H1 (cell line): ENCODE measurements at regions not wholly inside any gene's neighbourhood (a gene's known extent, or its start where the extent isn't known, plus 50 kb on each side); places are given as distances from the start of the nearest gene placed in this dataset.

Experiments used
- CTCF ChIA-PET: fragments of 300-600 bp; sonication (Branson Sonifier 250); formaldehyde crosslinking; loops from one replicate; lab custom pipeline; 2021; ENCODE audit not compliant: partially characterized antibody; lab: Charles Lee
- POLR2A ChIA-PET: fragments of 300-600 bp; sonication (Branson Sonifier 250); formaldehyde crosslinking; loops from one replicate; lab custom pipeline; 2021; ENCODE audit warnings: inconsistent platforms; ENCODE audit not compliant: partially characterized antibody; lab: Charles Lee
- DNase-seq, 2 experiments: peaks; one replicate each; pipeline versions ENCODE4 v3.0.0 to v3.0.0-alpha.2; 2010 to 2022; ENCODE audit warnings: low spot score in 2 of 2, low read depth in 1 of 2, mixed read lengths in 1 of 2
- FAIRE-seq: peaks from 2 replicates; lab custom pipeline; 2011; peaks lifted over from hg19 to GRCh38; lab: Jason Lieb, UNC
- H2AFZ ChIP-seq: 2 replicates; pipeline ENCODE4 v1.8.1; 2012; ENCODE audit warnings: low read length, inconsistent platforms
- H2AK5ac ChIP-seq: 2 replicates; pipeline ENCODE4 v1.6.1; 2013; ENCODE audit warnings: low read depth, low read length
- H2BK120ac ChIP-seq: replicated peaks from 2 replicates; pipeline ENCODE3; 2013; ENCODE audit warnings: low read depth, low read length, inconsistent platforms
- H2BK12ac ChIP-seq: 2 replicates; pipeline ENCODE4 v1.6.1; 2013; ENCODE audit warnings: low read depth, low read length
- H2BK15ac ChIP-seq: 2 replicates; pipeline ENCODE4 v1.6.1; 2013; ENCODE audit warnings: low read length
- H2BK20ac ChIP-seq: 2 replicates; pipeline ENCODE4 v1.6.1; 2013; ENCODE audit warnings: low read length
- H2BK5ac ChIP-seq: 2 replicates; pipeline ENCODE4 v1.6.1; 2013; ENCODE audit warnings: low read depth, low read length
- H3K14ac ChIP-seq: 2 replicates; pipeline ENCODE4 v1.6.1; 2013; ENCODE audit warnings: inconsistent platforms; ENCODE audit not compliant: insufficient read length
- H3K18ac ChIP-seq: 2 replicates; pipeline ENCODE4 v1.6.1; 2013; ENCODE audit warnings: low read length; ENCODE audit errors: extremely low read depth
- H3K23ac ChIP-seq: 2 replicates; pipeline ENCODE4 v1.6.1; 2013; ENCODE audit warnings: inconsistent platforms; ENCODE audit not compliant: insufficient read length
- H3K23me2 ChIP-seq: 2 replicates; pipeline ENCODE4 v1.6.1; 2013; ENCODE audit warnings: low read depth, low read length
- H3K27ac ChIP-seq: 2 replicates; pipeline ENCODE4 v1.6.1; 2011; ENCODE audit warnings: low read depth, low read length, inconsistent platforms
- H3K27me3 ChIP-seq, 4 experiments: replicated peaks in 1 of 4; 1 replicate in 1 of 4; 2 replicates in 3 of 4; pipeline versions ENCODE4 v1.6.1 to v1.8.1; 2011 to 2013; ENCODE audit warnings: low read length in 3 of 4, mild to moderate bottlenecking in 3 of 4, inconsistent platforms in 2 of 4, mixed read lengths in 2 of 4, moderate library complexity in 1 of 4; ENCODE audit not compliant: control insufficient read depth in 3 of 4, insufficient read depth in 3 of 4; ENCODE audit errors: extremely low read depth in 1 of 4
- H3K36me3 ChIP-seq, 4 experiments: 2 replicates each; pipeline versions ENCODE4 v1.6.1 to v1.8.1; 2011 to 2013; ENCODE audit warnings: mild to moderate bottlenecking in 4 of 4, low read length in 3 of 4, moderate library complexity in 2 of 4, control low read depth in 1 of 4, inconsistent platforms in 1 of 4; ENCODE audit not compliant: insufficient read depth in 4 of 4, control insufficient read depth in 2 of 4
- H3K4ac ChIP-seq: replicated peaks from 2 replicates; pipeline ENCODE3; 2013; ENCODE audit warnings: low read length, low read depth, mixed read lengths, inconsistent platforms; ENCODE audit not compliant: insufficient read length
- H3K4me1 ChIP-seq, 4 experiments: replicated peaks in 1 of 4; 1 replicate in 1 of 4; 2 replicates in 3 of 4; pipeline versions ENCODE4 v1.6.1 to v1.8.1; 2011 to 2013; ENCODE audit warnings: low read length in 3 of 4, inconsistent platforms in 2 of 4, mixed read lengths in 1 of 4; ENCODE audit not compliant: insufficient read depth in 4 of 4, control insufficient read depth in 3 of 4
- H3K4me2 ChIP-seq, 2 experiments: 2 replicates each; pipeline versions ENCODE4 v1.6.1 to v1.8.1; 2011 to 2013; ENCODE audit warnings: low read depth in 2 of 2, low read length in 2 of 2, control low read depth in 1 of 2, inconsistent platforms in 1 of 2, mild to moderate bottlenecking in 1 of 2; ENCODE audit not compliant: insufficient read depth in 1 of 2
- H3K4me3 ChIP-seq, 4 experiments: fragments of 200-600, 300-600 bp in 1 of 4; sonication (generic), shearing (Covaris generic), sonication (Bioruptor Twin) in 1 of 4; 2 replicates each; pipeline versions ENCODE4 v1.5.1 to v1.8.1; 2011 to 2016; ENCODE audit warnings: low read length in 4 of 4, low read depth in 3 of 4, control low read depth in 2 of 4, inconsistent platforms in 2 of 4, mild to moderate bottlenecking in 2 of 4, mixed read lengths in 1 of 4, moderate library complexity in 1 of 4; ENCODE audit not compliant: insufficient read depth in 2 of 4; ENCODE audit errors: extremely low read depth in 1 of 4
- H3K56ac ChIP-seq: replicated peaks from 2 replicates; pipeline ENCODE3; 2013; ENCODE audit warnings: low read depth, mild to moderate bottlenecking, mixed read lengths, low read length, inconsistent platforms; ENCODE audit not compliant: insufficient read length
- H3K79me1 ChIP-seq: 2 replicates; pipeline ENCODE4 v1.6.1; 2013; ENCODE audit warnings: low read depth, low read length, control low read depth
- H3K79me2 ChIP-seq, 2 experiments: 2 replicates each; pipeline versions ENCODE4 v1.6.1 to v1.8.1; 2012 to 2013; ENCODE audit warnings: low read length in 2 of 2, mild to moderate bottlenecking in 2 of 2, inconsistent platforms in 1 of 2; ENCODE audit not compliant: insufficient read depth in 2 of 2, control insufficient read depth in 1 of 2
- H3K9ac ChIP-seq, 4 experiments: replicated peaks in 1 of 4; 1 replicate in 1 of 4; 2 replicates in 3 of 4; pipeline versions ENCODE4 v1.6.1 to v1.8.1; 2011 to 2013; ENCODE audit warnings: low read depth in 3 of 4, low read length in 3 of 4, control low read depth in 2 of 4, mild to moderate bottlenecking in 2 of 4, moderate library complexity in 2 of 4, inconsistent platforms in 1 of 4; ENCODE audit errors: extremely low read depth in 1 of 4
- H3K9me3 ChIP-seq, 2 experiments: 2 replicates each; pipeline versions ENCODE4 v1.6.1 to v1.8.1; 2012 to 2013; ENCODE audit warnings: mild to moderate bottlenecking in 2 of 2, moderate library complexity in 2 of 2, control low read depth in 1 of 2, inconsistent platforms in 1 of 2, low read depth in 1 of 2, low read length in 1 of 2, mixed read lengths in 1 of 2; ENCODE audit not compliant: insufficient read depth in 2 of 2
- H4K20me1 ChIP-seq, 2 experiments: replicated peaks in 1 of 2; 2 replicates each; pipeline versions ENCODE3 to v1.8.1; 2011 to 2013; ENCODE audit warnings: inconsistent platforms in 2 of 2, low read length in 2 of 2, mild to moderate bottlenecking in 1 of 2; ENCODE audit not compliant: insufficient read depth in 2 of 2, control insufficient read depth in 1 of 2
- H4K5ac ChIP-seq: 2 replicates; pipeline ENCODE4 v1.6.1; 2013; ENCODE audit warnings: low read length, low read depth, mixed read lengths, inconsistent platforms; ENCODE audit not compliant: insufficient read length
- H4K8ac ChIP-seq: 2 replicates; pipeline ENCODE4 v1.8.0; 2013; ENCODE audit warnings: mild to moderate bottlenecking, moderate library complexity, low read length, inconsistent platforms; ENCODE audit not compliant: insufficient read depth; ENCODE audit errors: extremely low read depth
- H4K91ac ChIP-seq: replicated peaks from 2 replicates; pipeline ENCODE3; 2013; ENCODE audit warnings: low read length, mixed read lengths, inconsistent platforms; ENCODE audit not compliant: insufficient read length
- BACH1 ChIP-seq: IDR thresholded peaks from 2 replicates; pipeline ENCODE4 v1.6.1; 2012; ENCODE audit warnings: low read length, improper control_type of control experiment
- BRCA1 ChIP-seq: IDR thresholded peaks from 2 replicates; pipeline ENCODE4 v1.6.1; 2012; ENCODE audit warnings: low read depth, low read length, improper control_type of control experiment
- MAFK ChIP-seq: IDR thresholded peaks from 2 replicates; pipeline ENCODE4 v1.6.1; 2012; ENCODE audit warnings: low read depth, mild to moderate bottlenecking, improper control_type of control experiment, low read length
- RAD21 ChIP-seq, 2 experiments: IDR thresholded peaks in 1 of 2; conservative IDR thresholded peaks in 1 of 2; 2 replicates each; pipeline ENCODE4 v1.6.1; 2011; ENCODE audit warnings: low read depth in 2 of 2, low read length in 2 of 2, improper control_type of control experiment in 1 of 2, inconsistent platforms in 1 of 2, mild to moderate bottlenecking in 1 of 2, moderate library complexity in 1 of 2
- RFX5 ChIP-seq: IDR thresholded peaks from 2 replicates; pipeline ENCODE4 v1.6.1; 2011; ENCODE audit warnings: low read depth, low read length, improper control_type of control experiment, borderline replicate concordance
- SAP30 ChIP-seq: fragments of 300-600 bp; sonication (generic); IDR thresholded peaks from 2 replicates; pipeline ENCODE4 v1.7.1; 2012; ENCODE audit warnings: low read length, moderate library complexity, mild to moderate bottlenecking, inconsistent platforms; ENCODE audit not compliant: insufficient read depth, insufficient replicate concordance
- YY1 ChIP-seq: IDR thresholded peaks from 2 replicates; pipeline ENCODE4 v1.6.1; 2011; ENCODE audit warnings: low read depth, mild to moderate bottlenecking, low read length
- WGBS, 2 experiments: shearing (Covaris generic) in 1 of 2; methylation state at CpG; one replicate each; pipeline versions ENCODE4 v1.1.6 to v1.1.7; 2013 to 2015; ENCODE audit warnings: low lambda C conversion rate in 2 of 2, mixed read lengths in 2 of 2, inconsistent platforms in 1 of 2, low coverage in 1 of 2, missing lambda C conversion rate in 1 of 2; ENCODE audit not compliant: insufficient replicate concordance in 2 of 2, insufficient coverage in 1 of 2, insufficient read length in 1 of 2; ENCODE audit errors: extremely low coverage in 1 of 2, missing lambda C conversion rate in 1 of 2; 5-methylcytosine and 5-hydroxymethylcytosine counted together

DNA sequence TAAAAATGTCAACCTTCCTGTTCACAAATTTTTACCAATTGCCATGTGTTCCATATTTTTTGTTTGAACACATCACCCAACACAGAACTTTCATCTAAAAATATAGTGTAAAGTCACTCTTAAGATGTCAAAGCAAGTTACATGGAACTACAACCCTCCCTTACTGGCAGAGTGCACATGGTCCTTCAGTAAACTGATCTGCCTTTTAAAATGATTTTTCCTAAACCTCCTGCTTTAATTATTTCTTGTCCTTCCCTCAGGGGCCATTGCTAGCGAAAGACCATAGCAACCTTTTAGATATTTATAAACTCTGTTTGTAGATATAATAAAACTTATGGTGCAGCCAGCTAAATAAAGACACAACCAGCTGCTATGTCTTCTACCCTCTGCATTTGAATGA lies 255.2 kb upstream of the FAR2 start:
- Histone ChIP-seq H3K23ac (no peak overlapping the region), H3K27ac (no peak overlapping the region), H3K4ac (no peak overlapping the region), H3K36me3 (no peaks in the 10 kb centered on the region), H2BK120ac (no peak overlapping the region), H3K9me3 (no peaks in the 10 kb centered on the region; a peak in 1 of 4 replicates), H3K4me2 (no peak overlapping the region), H3K23me2 (no peaks in the 10 kb centered on the region), H2AFZ (no peak overlapping the region), H3K56ac (no peak overlapping the region), H3K4me3 (no peak overlapping the region), H2BK12ac (no peak overlapping the region), H4K20me1 (no peaks in the 10 kb centered on the region), H2BK20ac (no peak overlapping the region), H3K79me1 (no peaks in the 10 kb centered on the region), H2BK5ac (no peak overlapping the region), H4K8ac (no peak overlapping the region), H2BK15ac (no peak overlapping the region), H3K79me2 (no peaks in the 10 kb centered on the region), H2AK5ac (no peak overlapping the region), H3K9ac (no peak overlapping the region), H4K5ac (no peak overlapping the region), H4K91ac (no peak overlapping the region), H3K18ac (no peak overlapping the region), H3K27me3 (no peaks in the 10 kb centered on the region), H3K14ac (no peak overlapping the region), H3K4me1 (no peaks in the 10 kb centered on the region)
- ChIA-PET POLR2A (no interaction called here), CTCF (no interaction called here)
- FAIRE-seq, result no peak
- DNase-seq, result no peak
- no peak for TF ChIP-seq RAD21 (IDR thresholded peaks at IDR 0.05 in 1 of 2, conservative IDR thresholded peaks at IDR 0.05 in 1 of 2; ENCODE audit: low read depth in 2 of 2, low read length in 2 of 2)
- TF ChIP-seq SAP30, result no peak
- no peak for TF ChIP-seq BACH1
- TF ChIP-seq BRCA1, result no peak
- TF ChIP-seq MAFK, result no peak
- TF ChIP-seq RFX5, result no peak
- no peak for TF ChIP-seq YY1
- 91% methylated on average over 1 of the region's 1 CpG; no CpG with 5 or more reads in 1 of the 2 experiments for WGBS, 2 experiments
